ENCODE measurements at regions not wholly inside any gene's neighbourhood (a gene's known extent, or its start where the extent isn't known, plus 50 kb on each side); places are given as distances from the start of the nearest gene placed in this dataset.

GRCh38 chr6:23045280-23045679, 475.9 kb downstream of the HDGFL1 start:
- DNase-seq = no peak

- no peak for DNase-seq
Measured at GRCh38 chr6:23055523-23055922, 486.2 kb downstream of the HDGFL1 start.

- DNase-seq = no peak
Measured at GRCh38 chr6:23073821-23074220, 504.5 kb downstream of the HDGFL1 start.

- no peak for DNase-seq
Measured at GRCh38 chr6:23077772-23078171, 508.4 kb downstream of the HDGFL1 start.

- DNase-seq = no peak
Measured at GRCh38 chr6:23081701-23082100, 512.3 kb downstream of the HDGFL1 start.

GRCh38 chr6:23086100-23086499, 516.7 kb downstream of the HDGFL1 start:
- DNase-seq = no peak

- no peak for DNase-seq
Measured at GRCh38 chr6:23087471-23087870, 518.1 kb downstream of the HDGFL1 start.

GRCh38 chr6:23088761-23089160, 519.4 kb downstream of the HDGFL1 start:
- DNase-seq = no peak

GRCh38 chr6:23089981-23090380, 520.6 kb downstream of the HDGFL1 start:
- no peak for DNase-seq

GRCh38 chr6:23091795-23092194, 522.4 kb downstream of the HDGFL1 start:
- no peak for DNase-seq

- DNase-seq = no peak
Measured at GRCh38 chr6:23096876-23097275, 527.5 kb downstream of the HDGFL1 start.

GRCh38 chr6:23097566-23097965, 528.2 kb downstream of the HDGFL1 start:
- DNase-seq = no peak

GRCh38 chr6:23106951-23107350, 537.6 kb downstream of the HDGFL1 start:
- DNase-seq = no peak

- no peak for DNase-seq
Measured at GRCh38 chr6:23111984-23112383, 542.6 kb downstream of the HDGFL1 start.

- DNase-seq = no peak
Measured at GRCh38 chr6:23114812-23115504, 545.6 kb downstream of the HDGFL1 start.

GRCh38 chr6:23137611-23138010, 568.2 kb downstream of the HDGFL1 start:
- no peak for DNase-seq

- no peak for DNase-seq
Measured at GRCh38 chr6:23140871-23141270, 571.5 kb downstream of the HDGFL1 start.

GRCh38 chr6:23145781-23146180, 576.4 kb downstream of the HDGFL1 start:
- DNase-seq = no peak

- DNase-seq = no peak
Measured at GRCh38 chr6:23154159-23154558, 584.8 kb downstream of the HDGFL1 start.

- no peak for DNase-seq
Measured at GRCh38 chr6:23170049-23170448, 600.7 kb downstream of the HDGFL1 start.

- no peak for DNase-seq
Measured at GRCh38 chr6:23173234-23173633, 603.9 kb downstream of the HDGFL1 start.

- DNase-seq = no peak
Measured at GRCh38 chr6:23174781-23175361, 605.5 kb downstream of the HDGFL1 start.

- no peak for DNase-seq
Measured at GRCh38 chr6:23175391-23175790, 606.0 kb downstream of the HDGFL1 start.

GRCh38 chr6:23176471-23176870, 607.1 kb downstream of the HDGFL1 start:
- no peak for DNase-seq

GRCh38 chr6:23176883-23177282, 607.5 kb downstream of the HDGFL1 start:
- DNase-seq = peak; percentile 83
